Lower leg skin (tissue), 4 donors: ENCODE measurements at regions not wholly inside any gene's neighbourhood (a gene's known extent, or its start where the extent isn't known, plus 50 kb on each side); places are given as distances from the start of the nearest gene placed in this dataset.
"Not testable (repeated sequence)": the region's sequence is repeated elsewhere in the genome, so short reads cannot be mapped to it uniquely, and the experiment has no call there.

Experiments
- DNase-seq, 2 donors: peaks; one replicate each; pipeline ENCODE4 v3.0.0-alpha.2; 2019; ENCODE audit warnings: low spot score in 2 of 2
- H3K4me3 ChIP-seq: fragments of 200-600 bp; sonication (generic); 2 replicates; pipeline ENCODE4 v1.5.1; 2017; ENCODE audit warnings: mild to moderate bottlenecking, low read depth; ENCODE audit not compliant: poor library complexity, severe bottlenecking
- CTCF ChIP-seq, 3 donors: fragments of 450-650 bp; IDR thresholded peaks; one replicate each; pipeline ENCODE4 v1.5.1; 2016; ENCODE audit warnings: antibody characterized with exemption in 3 of 3, mild to moderate bottlenecking in 3 of 3, moderate library complexity in 2 of 3
- POLR2A ChIP-seq, 2 donors: fragments of 450-650 bp; IDR thresholded peaks; one replicate each; pipeline ENCODE4 v1.6.1; 2016 to 2017; ENCODE audit warnings: antibody characterized with exemption in 2 of 2, mild to moderate bottlenecking in 1 of 2, moderate library complexity in 1 of 2
- WGBS, 2 donors: methylation state at CpG; one replicate each; pipeline ENCODE4 v1.1.5; 2018; 5-methylcytosine and 5-hydroxymethylcytosine counted together
- intact Hi-C: fragments of 100-400 bp; cut with DNase I; formaldehyde crosslinking; loops from one replicate; pipeline ENCODE4 v1.15.0; 2023; ENCODE audit warnings: low total_unique reads

GRCh38 chrX:35288657-35289056 is 346.1 kb downstream of the FAM47B start:
- DNase-seq = no peak
- no peak for TF ChIP-seq CTCF (IDR thresholded peaks at IDR 0.05)
- no peak for TF ChIP-seq POLR2A (IDR thresholded peaks at IDR 0.05)
- 66 to 92% methylated on average over 1 of the region's 1 CpG for WGBS, 2 donors
- intact Hi-C loops = no loop called here
- H3K4me3 ChIP-seq = no peak overlapping the region

- no peak for TF ChIP-seq CTCF (IDR thresholded peaks at IDR 0.05)
- TF ChIP-seq POLR2A (IDR thresholded peaks at IDR 0.05) = no peak
- no peak for DNase-seq
- WGBS, 2 donors = 43 to 46% methylated on average over 2 of the region's 2 CpGs
- intact Hi-C loops = no loop called here
- no peak overlapping the region for H3K4me3 ChIP-seq
Measured at GRCh38 chrX:35289952-35290351, 347.4 kb downstream of the FAM47B start.

- no peak for TF ChIP-seq POLR2A (IDR thresholded peaks at IDR 0.05)
- TF ChIP-seq CTCF (IDR thresholded peaks at IDR 0.05) = no peak
- no peak overlapping the region for H3K4me3 ChIP-seq
- no peak for DNase-seq
- WGBS, 2 donors = 67 to 88% methylated on average over 2 of the region's 2 CpGs
- intact Hi-C loops = no loop called here
Measured at GRCh38 chrX:35291013-35291412, 348.4 kb downstream of the FAM47B start.

- H3K4me3 ChIP-seq = no peak overlapping the region
- intact Hi-C loops = no loop called here
- no peak for DNase-seq
- no peak for TF ChIP-seq CTCF (IDR thresholded peaks at IDR 0.05)
- TF ChIP-seq POLR2A (IDR thresholded peaks at IDR 0.05) = no peak
Measured at GRCh38 chrX:35292522-35292921, 349.9 kb downstream of the FAM47B start.

GRCh38 chrX:35305037-35305436 is 362.4 kb downstream of the FAM47B start:
- intact Hi-C loops, H3K4me3 ChIP-seq, DNase-seq: not testable (repeated sequence)

- DNase-seq = no peak
- TF ChIP-seq POLR2A (IDR thresholded peaks at IDR 0.05) (no peak), CTCF (IDR thresholded peaks at IDR 0.05) (no peak)
- intact Hi-C loops = no loop called here
- WGBS, 2 donors = 81 to 82% methylated on average over 3 of the region's 3 CpGs
- no peak overlapping the region for H3K4me3 ChIP-seq
Measured at GRCh38 chrX:35339796-35340195, 397.2 kb downstream of the FAM47B start.
